ENCODE measurements at regions not wholly inside any gene's neighbourhood (a gene's known extent, or its start where the extent isn't known, plus 50 kb on each side); places are given as distances from the start of the nearest gene placed in this dataset.

- TF ChIP-seq CTCF (IDR thresholded peaks at IDR 0.05) (no peak), ZFX (IDR thresholded peaks at IDR 0.05; ENCODE audit: borderline replicate concordance) (no peak)
Observed at GRCh38 chr10:78362406-78363022, 328.9 kb downstream of the RPS24 start.

GRCh38 chr10:78363190-78363589, 329.5 kb downstream of the RPS24 start:
- H3K27ac ChIP-seq = no peak overlapping the region

More at GRCh38 chr10:78362406-78363022, 328.9 kb downstream of the RPS24 start:
- H3K27ac ChIP-seq = no peak overlapping the region

GRCh38 chr10:78365694-78366093, 332.0 kb downstream of the RPS24 start:
- H3K27ac ChIP-seq = no peak overlapping the region
- TF ChIP-seq ZFX (IDR thresholded peaks at IDR 0.05; ENCODE audit: borderline replicate concordance) = no peak
- no peak for TF ChIP-seq CTCF (IDR thresholded peaks at IDR 0.05)

More at GRCh38 chr10:78363190-78363589, 329.5 kb downstream of the RPS24 start:
- no peak for TF ChIP-seq ZFX (IDR thresholded peaks at IDR 0.05; ENCODE audit: borderline replicate concordance)
- TF ChIP-seq CTCF (IDR thresholded peaks at IDR 0.05) = no peak

GRCh38 chr10:78366663-78367411, 333.2 kb downstream of the RPS24 start:
- H3K27ac ChIP-seq = no peak overlapping the region
- TF ChIP-seq ZFX (IDR thresholded peaks at IDR 0.05; ENCODE audit: borderline replicate concordance) = no peak
- TF ChIP-seq CTCF (IDR thresholded peaks at IDR 0.05) = no peak

- H3K27ac ChIP-seq = no peak overlapping the region
- no peak for TF ChIP-seq ZFX (IDR thresholded peaks at IDR 0.05; ENCODE audit: borderline replicate concordance)
- TF ChIP-seq CTCF (IDR thresholded peaks at IDR 0.05) = no peak
Observed at GRCh38 chr10:78367751-78368150, 334.1 kb downstream of the RPS24 start.

GRCh38 chr10:78371136-78371535, 337.5 kb downstream of the RPS24 start:
- TF ChIP-seq CTCF (IDR thresholded peaks at IDR 0.05) = no peak
- TF ChIP-seq ZFX (IDR thresholded peaks at IDR 0.05; ENCODE audit: borderline replicate concordance) = no peak

GRCh38 chr10:78372806-78373205, 339.1 kb downstream of the RPS24 start:
- H3K27ac ChIP-seq = no peak overlapping the region
- TF ChIP-seq ZFX (IDR thresholded peaks at IDR 0.05; ENCODE audit: borderline replicate concordance) = no peak
- no peak for TF ChIP-seq CTCF (IDR thresholded peaks at IDR 0.05)

More at GRCh38 chr10:78371136-78371535, 337.5 kb downstream of the RPS24 start:
- H3K27ac ChIP-seq = no peak overlapping the region

Data from 22Rv1 (cell line).